SK-N-SH treated with all-trans-retinoic acid at 6 μM for 48 hours (cell line): ENCODE measurements at regions not wholly inside any gene's neighbourhood (a gene's known extent, or its start where the extent isn't known, plus 50 kb on each side); places are given as distances from the start of the nearest gene placed in this dataset.

Experiments used
- ATAC-seq: fragments of 200-7000 bp; cut with Tn5 transposase; 3 replicates; pipeline ENCODE4 v1.9.1; 2020; ENCODE audit warnings: mild to moderate bottlenecking, moderate library complexity
- BACH2 ChIP-seq: fragments of 250-450 bp; sonication (Bioruptor Pico); IDR thresholded peaks from 2 replicates; pipeline ENCODE4 v1.9.0; 2021; ENCODE audit warnings: mild to moderate bottlenecking, borderline replicate concordance
- CSDC2 ChIP-seq: fragments of 250-450 bp; sonication (Bioruptor Pico); IDR thresholded peaks from 2 replicates; pipeline ENCODE4 v1.5.0; 2020; ENCODE audit warnings: mild to moderate bottlenecking, moderate library complexity
- ESRRG ChIP-seq: fragments of 250-450 bp; sonication (Bioruptor Pico); IDR thresholded peaks from 2 replicates; pipeline ENCODE4 v1.6.1; 2021; ENCODE audit warnings: mild to moderate bottlenecking
- GLIS3 ChIP-seq: fragments of 250-450 bp; sonication (Bioruptor Pico); IDR thresholded peaks from 2 replicates; pipeline ENCODE4 v1.5.0; 2020; ENCODE audit warnings: mild to moderate bottlenecking, moderate library complexity
- ISL1 ChIP-seq: fragments of 250-450 bp; sonication (Bioruptor Pico); IDR thresholded peaks from 2 replicates; pipeline ENCODE4 v2.1.2; 2022; ENCODE audit warnings: mild to moderate bottlenecking, moderate library complexity
- OSR1 ChIP-seq: fragments of 250-450 bp; sonication (Bioruptor Pico); IDR thresholded peaks from 2 replicates; pipeline ENCODE4 v1.8.0; 2022; ENCODE audit warnings: moderate library complexity, mild to moderate bottlenecking, inconsistent platforms
- PPARA ChIP-seq: fragments of 250-450 bp; sonication (Bioruptor Pico); IDR thresholded peaks from 2 replicates; pipeline ENCODE4 v1.5.0; 2020; ENCODE audit warnings: mild to moderate bottlenecking, borderline replicate concordance
- RARB ChIP-seq: fragments of 250-450 bp; sonication (Bioruptor Pico); IDR thresholded peaks from 2 replicates; pipeline ENCODE4 v1.8.0; 2021; ENCODE audit warnings: mild to moderate bottlenecking, moderate library complexity
- SNAI2 ChIP-seq: fragments of 250-450 bp; sonication (Bioruptor Pico); IDR thresholded peaks from 2 replicates; pipeline ENCODE4 v1.5.0; 2020; ENCODE audit warnings: mild to moderate bottlenecking, moderate library complexity
- TCF4 ChIP-seq: fragments of 250-450 bp; sonication (Bioruptor Pico); IDR thresholded peaks from 2 replicates; pipeline ENCODE4 v1.8.0; 2021; ENCODE audit warnings: mild to moderate bottlenecking, moderate library complexity, borderline replicate concordance
- TOX ChIP-seq: fragments of 250-450 bp; sonication (Bioruptor Pico); IDR thresholded peaks from 2 replicates; pipeline ENCODE4 v1.8.0; 2021; ENCODE audit warnings: mild to moderate bottlenecking, moderate library complexity, borderline replicate concordance
- ZC3H10 ChIP-seq: fragments of 250-450 bp; sonication (Bioruptor Pico); IDR thresholded peaks from 2 replicates; pipeline ENCODE4 v1.5.1; 2021; ENCODE audit warnings: mild to moderate bottlenecking, moderate library complexity
- ZFP30 ChIP-seq: fragments of 450-650 bp; formaldehyde crosslinking; IDR thresholded peaks from 2 replicates; pipeline ENCODE4 v1.5.0; 2022; ENCODE audit warnings: mild to moderate bottlenecking, moderate library complexity
- ZNF8 ChIP-seq: fragments of 450-650 bp; formaldehyde crosslinking; IDR thresholded peaks from 2 replicates; pipeline ENCODE4 v1.5.0; 2020; ENCODE audit warnings: mild to moderate bottlenecking, moderate library complexity
- TF ChIP-seq, protein P1 (sequence below): fragments of 250-450 bp; sonication (Bioruptor Pico); IDR thresholded peaks from 2 replicates; pipeline ENCODE4 v1.8.0; 2020; ENCODE audit warnings: mild to moderate bottlenecking, moderate library complexity, borderline replicate concordance
- TF ChIP-seq, protein P2 (sequence below): fragments of 250-450 bp; sonication (Bioruptor Pico); IDR thresholded peaks from 2 replicates; pipeline ENCODE4 v1.5.1; 2020; ENCODE audit warnings: low read depth, mild to moderate bottlenecking, moderate library complexity
- TF ChIP-seq, protein P3 (sequence below): fragments of 250-450 bp; sonication (Bioruptor Pico); IDR thresholded peaks from 2 replicates; pipeline ENCODE4 v1.5.1; 2021; ENCODE audit warnings: mild to moderate bottlenecking, moderate library complexity
- TF ChIP-seq, protein P4 (sequence below): fragments of 250-450 bp; sonication (Bioruptor Pico); IDR thresholded peaks from 2 replicates; pipeline ENCODE4 v1.5.0; 2020; ENCODE audit warnings: mild to moderate bottlenecking, moderate library complexity

DNA sequence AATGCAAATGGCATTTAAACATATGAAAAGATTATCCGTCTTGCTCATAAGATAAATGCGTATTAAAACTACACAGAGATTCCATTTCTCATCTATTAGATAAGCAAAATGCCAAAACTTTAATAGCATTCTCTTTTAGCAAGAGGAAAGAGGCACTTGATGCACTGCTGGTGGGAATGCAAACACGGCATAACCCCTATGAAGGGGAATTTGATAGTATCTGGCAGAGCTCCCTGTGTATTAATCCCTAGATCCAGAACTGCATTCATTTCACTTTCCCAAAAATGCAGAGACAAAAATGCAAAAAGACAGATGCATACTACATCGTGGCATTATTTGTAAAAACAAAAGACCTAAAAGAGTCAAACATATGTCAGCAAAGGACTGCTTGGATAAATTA lies 193.6 kb upstream of the STARD13 start:
- ATAC-seq = no peak
- TF ChIP-seq ZNF8 (no peak), ZC3H10 (CRISPR knock-in tag) (no peak), RARB (CRISPR knock-in tag) (no peak), ISL1 (CRISPR knock-in tag) (peak; percentile 12; the same call in 1 of the 2 replicates)

DNA sequence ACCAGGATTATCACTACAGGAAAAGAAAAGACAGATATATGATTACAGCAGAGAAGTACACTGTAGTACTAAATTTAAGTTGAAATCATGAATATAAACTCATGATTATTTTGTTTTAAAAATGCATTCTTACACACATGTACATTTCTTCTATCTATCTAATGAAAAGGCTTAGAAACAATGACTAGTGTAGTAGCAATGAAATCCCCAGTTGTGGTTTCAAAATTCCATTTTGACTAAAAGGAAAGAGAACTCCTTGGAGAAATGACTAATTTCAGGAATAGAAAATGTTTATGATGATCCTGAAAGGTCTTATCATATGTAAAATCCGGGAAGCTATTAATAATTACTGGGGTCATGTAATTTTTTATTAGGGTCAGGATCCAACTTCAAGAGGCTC lies 195.0 kb upstream of the STARD13 start:
- no peak for TF ChIP-seq ZNF8
- no peak for TF ChIP-seq ZC3H10 (CRISPR knock-in tag)
- TF ChIP-seq, protein P1, sequence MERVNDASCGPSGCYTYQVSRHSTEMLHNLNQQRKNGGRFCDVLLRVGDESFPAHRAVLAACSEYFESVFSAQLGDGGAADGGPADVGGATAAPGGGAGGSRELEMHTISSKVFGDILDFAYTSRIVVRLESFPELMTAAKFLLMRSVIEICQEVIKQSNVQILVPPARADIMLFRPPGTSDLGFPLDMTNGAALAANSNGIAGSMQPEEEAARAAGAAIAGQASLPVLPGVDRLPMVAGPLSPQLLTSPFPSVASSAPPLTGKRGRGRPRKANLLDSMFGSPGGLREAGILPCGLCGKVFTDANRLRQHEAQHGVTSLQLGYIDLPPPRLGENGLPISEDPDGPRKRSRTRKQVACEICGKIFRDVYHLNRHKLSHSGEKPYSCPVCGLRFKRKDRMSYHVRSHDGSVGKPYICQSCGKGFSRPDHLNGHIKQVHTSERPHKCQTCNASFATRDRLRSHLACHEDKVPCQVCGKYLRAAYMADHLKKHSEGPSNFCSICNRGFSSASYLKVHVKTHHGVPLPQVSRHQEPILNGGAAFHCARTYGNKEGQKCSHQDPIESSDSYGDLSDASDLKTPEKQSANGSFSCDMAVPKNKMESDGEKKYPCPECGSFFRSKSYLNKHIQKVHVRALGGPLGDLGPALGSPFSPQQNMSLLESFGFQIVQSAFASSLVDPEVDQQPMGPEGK (CRISPR knock-in tag) = no peak
- no peak for TF ChIP-seq BACH2 (CRISPR knock-in tag)
- TF ChIP-seq OSR1 (CRISPR knock-in tag) = no peak
- TF ChIP-seq GLIS3 = no peak
- TF ChIP-seq ISL1 (CRISPR knock-in tag) = no peak
- no peak for TF ChIP-seq TOX
- TF ChIP-seq, protein P2, sequence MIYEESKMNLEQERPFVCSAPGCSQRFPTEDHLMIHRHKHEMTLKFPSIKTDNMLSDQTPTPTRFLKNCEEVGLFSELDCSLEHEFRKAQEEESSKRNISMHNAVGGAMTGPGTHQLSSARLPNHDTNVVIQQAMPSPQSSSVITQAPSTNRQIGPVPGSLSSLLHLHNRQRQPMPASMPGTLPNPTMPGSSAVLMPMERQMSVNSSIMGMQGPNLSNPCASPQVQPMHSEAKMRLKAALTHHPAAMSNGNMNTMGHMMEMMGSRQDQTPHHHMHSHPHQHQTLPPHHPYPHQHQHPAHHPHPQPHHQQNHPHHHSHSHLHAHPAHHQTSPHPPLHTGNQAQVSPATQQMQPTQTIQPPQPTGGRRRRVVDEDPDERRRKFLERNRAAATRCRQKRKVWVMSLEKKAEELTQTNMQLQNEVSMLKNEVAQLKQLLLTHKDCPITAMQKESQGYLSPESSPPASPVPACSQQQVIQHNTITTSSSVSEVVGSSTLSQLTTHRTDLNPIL (CRISPR knock-in tag) = no peak
- no peak for TF ChIP-seq ESRRG (CRISPR knock-in tag)
- TF ChIP-seq TCF4 (CRISPR knock-in tag) = no peak
- ATAC-seq = no peak

DNA sequence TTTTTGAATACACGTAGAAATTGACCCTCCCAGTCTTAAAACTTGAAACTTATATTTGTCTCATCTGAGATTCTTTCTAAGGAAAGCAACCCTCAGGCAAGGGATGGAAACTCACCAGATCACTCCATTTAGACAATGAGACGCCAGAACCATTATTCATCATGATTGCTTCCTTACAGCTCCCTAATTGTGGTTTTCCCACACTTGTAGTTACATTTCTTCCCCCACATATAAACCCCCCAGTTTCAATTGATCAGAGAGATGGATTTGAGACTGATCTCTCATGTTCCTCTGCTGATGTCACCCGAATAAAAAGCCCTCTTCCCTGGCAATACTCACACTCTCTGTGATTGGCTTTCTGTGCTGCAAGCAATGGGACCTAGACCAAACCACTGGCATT lies 197.9 kb upstream of the STARD13 start:
- no peak for ATAC-seq
- TF ChIP-seq, protein P3, sequence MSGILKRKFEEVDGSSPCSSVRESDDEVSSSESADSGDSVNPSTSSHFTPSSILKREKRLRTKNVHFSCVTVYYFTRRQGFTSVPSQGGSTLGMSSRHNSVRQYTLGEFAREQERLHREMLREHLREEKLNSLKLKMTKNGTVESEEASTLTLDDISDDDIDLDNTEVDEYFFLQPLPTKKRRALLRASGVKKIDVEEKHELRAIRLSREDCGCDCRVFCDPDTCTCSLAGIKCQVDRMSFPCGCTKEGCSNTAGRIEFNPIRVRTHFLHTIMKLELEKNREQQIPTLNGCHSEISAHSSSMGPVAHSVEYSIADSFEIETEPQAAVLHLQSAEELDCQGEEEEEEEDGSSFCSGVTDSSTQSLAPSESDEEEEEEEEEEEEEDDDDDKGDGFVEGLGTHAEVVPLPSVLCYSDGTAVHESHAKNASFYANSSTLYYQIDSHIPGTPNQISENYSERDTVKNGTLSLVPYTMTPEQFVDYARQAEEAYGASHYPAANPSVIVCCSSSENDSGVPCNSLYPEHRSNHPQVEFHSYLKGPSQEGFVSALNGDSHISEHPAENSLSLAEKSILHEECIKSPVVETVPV (CRISPR knock-in tag) = no peak
- TF ChIP-seq, protein P4, sequence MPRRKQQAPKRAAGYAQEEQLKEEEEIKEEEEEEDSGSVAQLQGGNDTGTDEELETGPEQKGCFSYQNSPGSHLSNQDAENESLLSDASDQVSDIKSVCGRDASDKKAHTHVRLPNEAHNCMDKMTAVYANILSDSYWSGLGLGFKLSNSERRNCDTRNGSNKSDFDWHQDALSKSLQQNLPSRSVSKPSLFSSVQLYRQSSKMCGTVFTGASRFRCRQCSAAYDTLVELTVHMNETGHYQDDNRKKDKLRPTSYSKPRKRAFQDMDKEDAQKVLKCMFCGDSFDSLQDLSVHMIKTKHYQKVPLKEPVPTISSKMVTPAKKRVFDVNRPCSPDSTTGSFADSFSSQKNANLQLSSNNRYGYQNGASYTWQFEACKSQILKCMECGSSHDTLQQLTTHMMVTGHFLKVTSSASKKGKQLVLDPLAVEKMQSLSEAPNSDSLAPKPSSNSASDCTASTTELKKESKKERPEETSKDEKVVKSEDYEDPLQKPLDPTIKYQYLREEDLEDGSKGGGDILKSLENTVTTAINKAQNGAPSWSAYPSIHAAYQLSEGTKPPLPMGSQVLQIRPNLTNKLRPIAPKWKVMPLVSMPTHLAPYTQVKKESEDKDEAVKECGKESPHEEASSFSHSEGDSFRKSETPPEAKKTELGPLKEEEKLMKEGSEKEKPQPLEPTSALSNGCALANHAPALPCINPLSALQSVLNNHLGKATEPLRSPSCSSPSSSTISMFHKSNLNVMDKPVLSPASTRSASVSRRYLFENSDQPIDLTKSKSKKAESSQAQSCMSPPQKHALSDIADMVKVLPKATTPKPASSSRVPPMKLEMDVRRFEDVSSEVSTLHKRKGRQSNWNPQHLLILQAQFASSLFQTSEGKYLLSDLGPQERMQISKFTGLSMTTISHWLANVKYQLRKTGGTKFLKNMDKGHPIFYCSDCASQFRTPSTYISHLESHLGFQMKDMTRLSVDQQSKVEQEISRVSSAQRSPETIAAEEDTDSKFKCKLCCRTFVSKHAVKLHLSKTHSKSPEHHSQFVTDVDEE = no peak
- no peak for TF ChIP-seq ZFP30 (CRISPR knock-in tag)
- TF ChIP-seq, protein P1 (CRISPR knock-in tag) = no peak
- no peak for TF ChIP-seq PPARA (CRISPR knock-in tag)
- TF ChIP-seq, protein P2 (CRISPR knock-in tag) = no peak
- no peak for TF ChIP-seq ZC3H10 (CRISPR knock-in tag)
- TF ChIP-seq CSDC2 (CRISPR knock-in tag) = no peak

DNA sequence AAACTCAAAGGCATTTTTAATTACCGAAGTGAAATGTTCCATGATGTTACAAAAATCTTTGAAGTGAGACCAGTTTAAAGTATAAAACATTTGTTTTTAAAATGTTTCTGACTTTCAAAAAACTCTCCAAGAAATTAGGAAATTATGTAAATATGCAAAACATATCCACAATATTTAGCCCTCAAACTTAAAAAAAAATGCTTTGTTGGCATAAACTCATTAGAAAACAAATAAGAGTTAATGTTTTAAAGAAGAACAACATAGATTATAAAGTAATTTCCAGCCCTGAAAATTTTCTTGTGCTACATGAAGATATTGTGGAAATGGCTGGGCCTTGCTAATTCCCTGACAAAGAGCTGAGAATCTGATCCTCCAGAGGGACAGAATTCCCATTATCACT lies 199.7 kb upstream of the STARD13 start:
- ATAC-seq = no peak
- TF ChIP-seq ISL1 (CRISPR knock-in tag) (no peak), SNAI2 (CRISPR knock-in tag) (no peak)
- TF ChIP-seq, protein P4 = no peak
